Lower lobe of right lung (tissue), 2 donors: ENCODE measurements at regions not wholly inside any gene's neighbourhood (a gene's known extent, or its start where the extent isn't known, plus 50 kb on each side); places are given as distances from the start of the nearest gene placed in this dataset.

Source experiments
- ATAC-seq, 2 donors: fragments of 200-7000 bp; cut with Tn5 transposase; one replicate each; pipeline ENCODE4 v1.9.1; 2020 to 2022; ENCODE audit warnings: mild to moderate bottlenecking in 2 of 2, moderate library complexity in 2 of 2
- DNase-seq: peaks from one replicate; pipeline ENCODE4 v3.0.0-alpha.2; 2020
- H3K27ac ChIP-seq: fragments of 200-600 bp; one replicate; pipeline ENCODE4 v1.8.0; 2022
- H3K27me3 ChIP-seq: fragments of 200-600 bp; one replicate; pipeline ENCODE4 v1.8.0; 2022; ENCODE audit warnings: low read depth
- H3K36me3 ChIP-seq: fragments of 200-600 bp; one replicate; pipeline ENCODE4 v1.8.0; 2022; ENCODE audit warnings: mild to moderate bottlenecking
- H3K4me1 ChIP-seq: fragments of 200-600 bp; one replicate; pipeline ENCODE4 v1.8.0; 2022
- H3K4me3 ChIP-seq: fragments of 200-600 bp; one replicate; pipeline ENCODE4 v1.8.0; 2022; ENCODE audit warnings: mild to moderate bottlenecking
- H3K9me3 ChIP-seq: fragments of 200-600 bp; one replicate; pipeline ENCODE4 v1.8.0; 2022
- intact Hi-C: fragments of 100-400 bp; cut with DNase I; formaldehyde crosslinking; loops from one replicate; pipeline ENCODE4 v1.11.0; 2022
- TF ChIP-seq, protein P1 (sequence below): fragments of 200-600 bp; IDR thresholded peaks from one replicate; pipeline ENCODE4 v1.8.0; 2022; ENCODE audit warnings: antibody characterized with exemption, mild to moderate bottlenecking
- donor health status: DM: no; HTN: yes; CAD: no; lungs with severe emphysema.

DNA sequence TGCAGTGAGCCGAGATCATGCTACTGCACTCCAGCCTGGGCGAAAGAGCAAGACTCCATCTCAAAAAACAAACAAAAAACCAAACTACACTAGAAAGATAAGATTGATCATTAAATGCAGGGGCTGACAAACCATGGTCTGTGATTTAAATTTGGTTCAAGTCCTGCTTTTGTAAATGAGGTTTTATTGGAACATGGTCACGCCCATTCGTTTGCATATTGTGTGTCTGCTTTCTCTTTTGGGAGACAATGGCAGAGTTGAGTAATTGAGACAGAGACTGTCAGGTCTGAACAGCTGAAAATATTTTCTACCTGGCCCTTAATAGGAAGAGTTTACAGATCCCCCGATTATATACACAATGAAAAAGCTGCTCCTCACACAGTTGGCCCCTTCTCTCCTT, 235.5 kb upstream of the EEF2KMT start:
- H3K27ac ChIP-seq, result no peak overlapping the region
- no peak overlapping the region for H3K4me3 ChIP-seq
- no peaks in the 10 kb centered on the region for H3K27me3 ChIP-seq
- TF ChIP-seq, protein P1, sequence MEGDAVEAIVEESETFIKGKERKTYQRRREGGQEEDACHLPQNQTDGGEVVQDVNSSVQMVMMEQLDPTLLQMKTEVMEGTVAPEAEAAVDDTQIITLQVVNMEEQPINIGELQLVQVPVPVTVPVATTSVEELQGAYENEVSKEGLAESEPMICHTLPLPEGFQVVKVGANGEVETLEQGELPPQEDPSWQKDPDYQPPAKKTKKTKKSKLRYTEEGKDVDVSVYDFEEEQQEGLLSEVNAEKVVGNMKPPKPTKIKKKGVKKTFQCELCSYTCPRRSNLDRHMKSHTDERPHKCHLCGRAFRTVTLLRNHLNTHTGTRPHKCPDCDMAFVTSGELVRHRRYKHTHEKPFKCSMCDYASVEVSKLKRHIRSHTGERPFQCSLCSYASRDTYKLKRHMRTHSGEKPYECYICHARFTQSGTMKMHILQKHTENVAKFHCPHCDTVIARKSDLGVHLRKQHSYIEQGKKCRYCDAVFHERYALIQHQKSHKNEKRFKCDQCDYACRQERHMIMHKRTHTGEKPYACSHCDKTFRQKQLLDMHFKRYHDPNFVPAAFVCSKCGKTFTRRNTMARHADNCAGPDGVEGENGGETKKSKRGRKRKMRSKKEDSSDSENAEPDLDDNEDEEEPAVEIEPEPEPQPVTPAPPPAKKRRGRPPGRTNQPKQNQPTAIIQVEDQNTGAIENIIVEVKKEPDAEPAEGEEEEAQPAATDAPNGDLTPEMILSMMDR, result no peak
- no peaks in the 10 kb centered on the region for H3K36me3 ChIP-seq
- no peak for DNase-seq
- no peak for ATAC-seq
- H3K4me1 ChIP-seq, result no peaks in the 10 kb centered on the region
- intact Hi-C loops, result no loop called here
- H3K9me3 ChIP-seq, result no peaks in the 10 kb centered on the region

DNA sequence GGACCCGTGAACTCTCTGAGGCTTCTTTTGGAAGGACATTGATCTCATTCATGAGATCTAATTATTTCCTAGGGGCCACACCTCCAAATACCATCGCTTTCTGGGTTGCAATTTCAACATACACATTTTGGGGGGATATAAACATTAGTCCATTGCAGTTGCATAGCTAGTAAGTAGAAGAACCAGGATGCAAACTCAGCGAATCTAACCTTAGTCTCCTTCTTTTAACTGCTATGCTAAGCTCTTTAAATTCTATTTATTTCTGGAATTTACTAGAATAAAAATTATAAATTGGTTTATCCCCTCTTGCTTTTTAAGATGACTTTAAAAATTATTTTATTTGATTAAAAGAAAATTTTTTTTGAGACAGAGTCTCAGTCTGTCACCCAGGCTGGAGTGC, 232.5 kb upstream of the EEF2KMT start:
- Histone ChIP-seq H3K4me3 (no peak overlapping the region), H3K27ac (no peak overlapping the region), H3K9me3 (no peaks in the 10 kb centered on the region), H3K27me3 (no peaks in the 10 kb centered on the region), H3K36me3 (no peaks in the 10 kb centered on the region), H3K4me1 (no peaks in the 10 kb centered on the region)
- ATAC-seq (no peak), DNase-seq (no peak)
- TF ChIP-seq, protein P1, result no peak
- intact Hi-C loops, result no loop called here

DNA sequence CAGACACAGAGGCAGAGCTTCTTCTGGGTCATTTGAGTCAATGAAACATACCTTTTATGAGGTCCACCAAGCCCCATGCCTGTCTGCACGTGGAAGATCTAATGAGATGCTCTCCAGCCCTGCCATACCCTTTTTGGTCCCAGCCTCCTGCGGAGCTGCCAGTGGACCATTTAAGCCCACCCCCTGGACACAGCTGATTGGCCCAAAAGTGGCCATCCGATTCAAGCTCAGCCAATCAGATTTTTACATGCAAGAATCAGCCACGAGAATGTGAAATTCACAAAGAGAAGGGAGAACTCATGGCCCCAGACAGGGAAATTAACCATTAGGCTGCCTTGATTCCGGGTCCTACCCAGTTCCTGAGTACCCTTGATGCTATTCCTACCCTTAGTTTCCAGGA, 231.0 kb upstream of the EEF2KMT start:
- TF ChIP-seq, protein P1, result no peak
- Histone ChIP-seq H3K4me1 (no peaks in the 10 kb centered on the region), H3K4me3 (no peak overlapping the region), H3K36me3 (no peaks in the 10 kb centered on the region), H3K27me3 (no peaks in the 10 kb centered on the region), H3K27ac (no peak overlapping the region), H3K9me3 (no peaks in the 10 kb centered on the region)
- intact Hi-C loops, result no loop called here
- no peak for DNase-seq
- ATAC-seq, result no peak

DNA sequence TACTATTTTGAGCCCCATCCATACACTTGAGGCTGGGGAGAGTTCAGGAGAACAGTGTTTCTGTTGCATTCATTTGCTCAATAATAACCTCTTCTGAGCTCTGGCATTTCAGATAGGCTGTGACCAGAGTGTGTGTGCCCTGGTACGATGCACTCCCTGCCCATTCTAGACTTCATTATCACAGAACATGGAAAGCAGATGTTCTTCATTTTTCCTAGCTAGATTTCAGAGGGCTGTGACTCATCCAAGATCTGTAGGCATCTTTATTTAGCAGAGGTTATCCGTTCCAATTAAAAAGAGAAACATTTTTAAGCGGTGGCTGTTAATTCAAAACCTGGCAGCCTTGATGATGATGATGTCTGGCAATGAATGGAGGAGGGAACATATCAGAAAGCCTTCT, 228.8 kb upstream of the EEF2KMT start:
- TF ChIP-seq, protein P1, result no peak
- Histone ChIP-seq H3K4me3 (no peak overlapping the region), H3K27ac (no peak overlapping the region), H3K36me3 (no peaks in the 10 kb centered on the region), H3K9me3 (no peaks in the 10 kb centered on the region), H3K4me1 (no peaks in the 10 kb centered on the region), H3K27me3 (no peaks in the 10 kb centered on the region)
- intact Hi-C loops, result no loop called here
- no peak for DNase-seq
- no peak for ATAC-seq

DNA sequence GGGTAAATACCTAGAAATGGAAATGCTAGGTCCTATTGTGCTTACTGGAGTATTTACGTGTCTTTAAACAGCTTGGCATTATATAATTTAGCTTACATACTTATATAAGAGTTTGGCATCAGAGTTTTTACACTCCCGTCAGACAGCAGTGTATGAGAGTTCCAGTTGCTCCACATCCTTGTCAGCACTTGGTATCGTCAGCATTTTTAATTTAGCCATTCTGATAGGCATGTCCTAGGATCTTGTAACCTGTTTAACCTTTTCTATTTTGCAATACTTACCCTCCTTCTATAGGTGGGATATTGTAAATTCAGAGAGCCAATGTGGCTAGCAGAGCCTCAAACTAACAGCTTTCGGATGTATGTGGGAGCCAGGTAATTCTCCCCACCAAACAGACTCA, 228.3 kb upstream of the EEF2KMT start:
- Histone ChIP-seq H3K9me3 (no peaks in the 10 kb centered on the region), H3K4me3 (no peak overlapping the region), H3K27me3 (no peaks in the 10 kb centered on the region), H3K4me1 (no peaks in the 10 kb centered on the region), H3K27ac (no peak overlapping the region), H3K36me3 (no peaks in the 10 kb centered on the region)
- no peak for DNase-seq
- TF ChIP-seq, protein P1, result no peak
- intact Hi-C loops, result no loop called here
- no peak for ATAC-seq
